ENCODE measurements at regions not wholly inside any gene's neighbourhood (a gene's known extent, or its start where the extent isn't known, plus 50 kb on each side); places are given as distances from the start of the nearest gene placed in this dataset.

DNA sequence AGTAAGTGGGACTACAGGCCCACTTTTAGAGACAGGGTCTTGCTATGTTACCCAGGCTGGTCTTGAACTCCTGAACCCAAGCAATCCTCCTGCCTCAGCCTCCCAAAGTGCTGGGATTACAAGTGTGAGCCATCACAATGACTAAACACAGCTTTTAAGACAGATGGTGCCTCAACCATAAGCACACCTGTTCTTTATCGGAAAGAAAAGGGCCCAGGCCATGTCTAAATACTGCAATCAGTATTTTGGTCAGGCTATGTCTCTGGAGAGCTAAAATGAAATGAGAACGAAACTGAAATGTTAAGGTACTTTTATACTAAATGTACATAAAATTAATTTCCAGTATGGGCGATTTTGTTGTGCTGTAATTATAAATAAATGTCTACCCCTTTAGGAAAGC, 69.5 kb upstream of the SPTBN1 start:
- intact Hi-C loops (cut with micrococcal nuclease; ENCODE audit: unreplicated experiment): no loop called here
- TF ChIP-seq, protein P1, sequence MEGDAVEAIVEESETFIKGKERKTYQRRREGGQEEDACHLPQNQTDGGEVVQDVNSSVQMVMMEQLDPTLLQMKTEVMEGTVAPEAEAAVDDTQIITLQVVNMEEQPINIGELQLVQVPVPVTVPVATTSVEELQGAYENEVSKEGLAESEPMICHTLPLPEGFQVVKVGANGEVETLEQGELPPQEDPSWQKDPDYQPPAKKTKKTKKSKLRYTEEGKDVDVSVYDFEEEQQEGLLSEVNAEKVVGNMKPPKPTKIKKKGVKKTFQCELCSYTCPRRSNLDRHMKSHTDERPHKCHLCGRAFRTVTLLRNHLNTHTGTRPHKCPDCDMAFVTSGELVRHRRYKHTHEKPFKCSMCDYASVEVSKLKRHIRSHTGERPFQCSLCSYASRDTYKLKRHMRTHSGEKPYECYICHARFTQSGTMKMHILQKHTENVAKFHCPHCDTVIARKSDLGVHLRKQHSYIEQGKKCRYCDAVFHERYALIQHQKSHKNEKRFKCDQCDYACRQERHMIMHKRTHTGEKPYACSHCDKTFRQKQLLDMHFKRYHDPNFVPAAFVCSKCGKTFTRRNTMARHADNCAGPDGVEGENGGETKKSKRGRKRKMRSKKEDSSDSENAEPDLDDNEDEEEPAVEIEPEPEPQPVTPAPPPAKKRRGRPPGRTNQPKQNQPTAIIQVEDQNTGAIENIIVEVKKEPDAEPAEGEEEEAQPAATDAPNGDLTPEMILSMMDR (IDR thresholded peaks at IDR 0.05; ENCODE audit: unreplicated experiment): no peak
- Mint-ChIP-seq H3K36me3 (ENCODE audit: insufficient read depth, unreplicated experiment) (no peaks in the 10 kb centered on the region), H3K27me3 (ENCODE audit: unreplicated experiment) (no peaks in the 10 kb centered on the region), H3K4me3 (ENCODE audit: low read depth, unreplicated experiment) (no peak overlapping the region), H3K4me1 (ENCODE audit: low read depth, unreplicated experiment) (no peaks in the 10 kb centered on the region), H3K9me3 (ENCODE audit: low read depth, unreplicated experiment) (no peaks in the 10 kb centered on the region), H3K27ac (ENCODE audit: unreplicated experiment) (no peak overlapping the region)
- DNase-seq: no peak
- no TSS peak for BruUV-seq (replicated peaks)
- CTCF ChIA-PET: no interaction called here

DNA sequence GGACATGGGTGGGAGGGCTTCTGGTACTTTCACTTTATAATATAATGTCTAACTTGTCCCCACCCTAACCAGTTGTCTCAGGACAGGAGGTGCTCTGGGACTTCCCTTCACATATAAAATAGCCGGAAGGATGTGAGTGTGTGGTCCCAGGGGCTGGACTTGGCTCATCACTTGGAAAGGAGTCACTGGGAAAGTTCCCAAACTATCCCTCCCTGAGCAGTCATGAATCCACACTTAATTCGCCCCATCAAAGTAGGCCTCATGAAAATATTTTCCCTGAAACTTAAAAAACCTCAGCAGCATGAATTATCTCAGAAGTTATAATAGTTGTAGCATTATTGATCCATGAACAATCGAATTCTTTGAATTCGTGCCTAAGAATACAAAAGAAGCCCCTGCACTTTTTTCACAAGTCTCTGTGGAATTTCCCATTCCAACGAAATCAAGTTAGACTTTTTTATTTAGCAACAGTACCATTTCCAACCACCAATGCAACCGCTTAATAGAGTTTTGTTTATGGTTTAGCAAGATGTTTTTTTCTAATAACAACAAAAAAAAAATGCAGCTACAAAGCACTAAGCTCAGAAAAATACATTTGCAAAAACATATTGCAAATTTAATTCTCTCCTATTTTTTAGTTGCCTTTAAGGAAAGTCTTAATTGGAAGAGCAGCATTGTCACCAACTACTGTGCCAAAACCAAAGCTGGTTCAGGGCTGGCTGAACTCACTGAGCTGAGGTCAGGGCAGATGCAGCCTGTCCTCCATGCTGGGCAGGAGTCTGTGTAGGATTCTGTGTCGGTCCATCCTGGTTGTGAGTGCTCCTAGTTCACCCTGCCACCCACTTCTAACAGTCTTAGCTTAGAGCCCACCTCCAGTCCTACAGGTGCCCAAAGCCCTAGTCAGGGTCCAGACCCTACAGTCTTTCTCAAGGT, 68.8 kb upstream of the SPTBN1 start:
- Mint-ChIP-seq H3K27me3 (ENCODE audit: unreplicated experiment) (no peaks in the 10 kb centered on the region), H3K4me3 (ENCODE audit: low read depth, unreplicated experiment) (no peak overlapping the region), H3K36me3 (ENCODE audit: insufficient read depth, unreplicated experiment) (no peaks in the 10 kb centered on the region), H3K27ac (ENCODE audit: unreplicated experiment) (no peak overlapping the region), H3K9me3 (ENCODE audit: low read depth, unreplicated experiment) (no peaks in the 10 kb centered on the region), H3K4me1 (ENCODE audit: low read depth, unreplicated experiment) (no peaks in the 10 kb centered on the region)
- CTCF ChIA-PET: no interaction called here
- no TSS peak for BruUV-seq (replicated peaks)
- no peak for DNase-seq
- TF ChIP-seq, protein P1 (IDR thresholded peaks at IDR 0.05; ENCODE audit: unreplicated experiment): no peak
- intact Hi-C loops (cut with micrococcal nuclease; ENCODE audit: unreplicated experiment): no loop called here

DNA sequence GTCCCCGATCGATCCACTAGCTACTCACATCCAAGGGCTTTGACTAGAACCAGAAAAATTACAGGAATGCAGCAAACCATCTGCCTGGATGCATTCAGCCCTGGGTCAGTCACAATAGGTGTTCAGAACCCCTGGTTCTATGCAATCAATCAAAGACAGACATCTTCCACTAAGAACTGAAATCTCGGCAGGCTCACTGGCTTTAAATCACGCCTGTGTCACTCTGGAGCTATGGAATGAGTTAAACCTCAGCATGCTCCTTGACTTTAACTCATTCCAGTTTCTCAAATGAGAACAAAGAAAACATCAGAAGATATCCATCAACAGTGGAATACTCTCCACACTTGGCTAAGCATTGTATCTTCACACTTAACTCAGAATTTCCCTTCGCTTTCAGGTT, 68.1 kb upstream of the SPTBN1 start:
- Mint-ChIP-seq H3K4me3 (ENCODE audit: low read depth, unreplicated experiment) (no peak overlapping the region), H3K27ac (ENCODE audit: unreplicated experiment) (no peak overlapping the region), H3K27me3 (ENCODE audit: unreplicated experiment) (no peaks in the 10 kb centered on the region), H3K36me3 (ENCODE audit: insufficient read depth, unreplicated experiment) (no peaks in the 10 kb centered on the region), H3K9me3 (ENCODE audit: low read depth, unreplicated experiment) (no peaks in the 10 kb centered on the region), H3K4me1 (ENCODE audit: low read depth, unreplicated experiment) (no peaks in the 10 kb centered on the region)
- TF ChIP-seq, protein P1 (IDR thresholded peaks at IDR 0.05; ENCODE audit: unreplicated experiment): no peak
- BruUV-seq (replicated peaks): no TSS peak
- intact Hi-C loops (cut with micrococcal nuclease; ENCODE audit: unreplicated experiment): no loop called here
- no peak for DNase-seq
- CTCF ChIA-PET: no interaction called here

DNA sequence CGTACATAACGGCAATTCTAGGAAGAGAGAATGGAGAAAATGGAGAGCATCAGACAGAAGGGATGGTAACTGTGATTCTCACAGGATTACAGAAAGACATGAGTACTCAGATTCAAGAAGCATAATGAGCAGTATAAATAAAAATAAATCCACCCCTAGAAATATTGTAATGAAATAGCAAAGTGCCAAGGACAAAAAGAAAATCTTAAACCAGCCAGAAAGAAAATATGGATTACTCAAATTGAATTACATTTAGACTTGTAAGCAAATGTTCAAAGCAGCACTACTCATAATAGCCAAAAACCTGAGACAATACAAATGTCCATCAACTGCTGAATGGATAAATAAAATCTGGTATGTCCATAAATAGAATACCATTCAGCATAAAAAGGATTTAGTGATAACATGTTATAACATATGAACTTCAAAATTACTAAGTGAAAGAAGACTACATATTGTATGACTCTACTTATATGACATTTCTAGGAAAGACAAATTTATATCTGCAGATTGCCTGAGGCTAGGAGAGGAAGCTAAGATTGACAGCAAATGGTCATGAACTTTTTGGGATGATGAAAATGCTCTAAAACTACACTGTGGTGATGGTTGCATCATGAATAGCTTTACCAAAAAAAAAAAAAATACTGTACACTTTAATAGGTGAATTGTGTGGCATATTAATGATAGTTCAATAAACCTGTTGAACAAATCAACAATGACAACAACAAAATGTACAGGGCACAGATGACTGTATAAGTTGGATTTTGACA, 63.4 kb upstream of the SPTBN1 start:
- CTCF ChIA-PET: no interaction called here
- H3K4me3 Mint-ChIP-seq (ENCODE audit: low read depth, unreplicated experiment): no peak overlapping the region
- H3K4me1 Mint-ChIP-seq (ENCODE audit: low read depth, unreplicated experiment): no peaks in the 10 kb centered on the region
- no peak overlapping the region for H3K27ac Mint-ChIP-seq (ENCODE audit: unreplicated experiment)
- no TSS peak for BruUV-seq (replicated peaks)
- H3K36me3 Mint-ChIP-seq (ENCODE audit: insufficient read depth, unreplicated experiment): no peaks in the 10 kb centered on the region
- no peak for DNase-seq
- H3K27me3 Mint-ChIP-seq (ENCODE audit: unreplicated experiment): no peaks in the 10 kb centered on the region
- intact Hi-C loops (cut with micrococcal nuclease; ENCODE audit: unreplicated experiment): no loop called here
- TF ChIP-seq, protein P1 (IDR thresholded peaks at IDR 0.05; ENCODE audit: unreplicated experiment): no peak
- no peaks in the 10 kb centered on the region for H3K9me3 Mint-ChIP-seq (ENCODE audit: low read depth, unreplicated experiment)
